WERI-Rb-1 (cell line): ENCODE measurements at regions not wholly inside any gene's neighbourhood (a gene's known extent, or its start where the extent isn't known, plus 50 kb on each side); places are given as distances from the start of the nearest gene placed in this dataset.

Experiments used
- DNase-seq: peaks from one replicate; pipeline ENCODE4 v3.0.0-alpha.2; 2020
- H3K27ac ChIP-seq: fragments of 250-450 bp; sonication (Bioruptor Pico); 2 replicates; pipeline ENCODE4 v1.5.1; 2020; ENCODE audit warnings: mild to moderate bottlenecking, moderate library complexity
- H3K27me3 ChIP-seq: fragments of 250-450 bp; sonication (Bioruptor Pico); 2 replicates; pipeline ENCODE4 v1.5.1; 2021; ENCODE audit warnings: mild to moderate bottlenecking, low read depth, moderate library complexity; ENCODE audit not compliant: insufficient read depth, severe bottlenecking
- H3K36me3 ChIP-seq: fragments of 250-450 bp; sonication (Bioruptor Pico); 2 replicates; pipeline ENCODE4 v1.5.1; 2020; ENCODE audit warnings: mild to moderate bottlenecking, moderate library complexity
- H3K4me3 ChIP-seq: 2 replicates; pipeline ENCODE4 v1.5.1; 2011; ENCODE audit warnings: low read depth, mild to moderate bottlenecking, control low read depth, low read length
- H3K9me3 ChIP-seq: fragments of 250-450 bp; sonication (Bioruptor Pico); 2 replicates; pipeline ENCODE4 v1.5.1; 2021; ENCODE audit warnings: mild to moderate bottlenecking, moderate library complexity; ENCODE audit not compliant: severe bottlenecking
- CTCF ChIP-seq: IDR thresholded peaks from 2 replicates; pipeline ENCODE4 v1.5.1; 2011; ENCODE audit warnings: low read depth, mild to moderate bottlenecking, control low read depth, inconsistent platforms, low read length

DNA sequence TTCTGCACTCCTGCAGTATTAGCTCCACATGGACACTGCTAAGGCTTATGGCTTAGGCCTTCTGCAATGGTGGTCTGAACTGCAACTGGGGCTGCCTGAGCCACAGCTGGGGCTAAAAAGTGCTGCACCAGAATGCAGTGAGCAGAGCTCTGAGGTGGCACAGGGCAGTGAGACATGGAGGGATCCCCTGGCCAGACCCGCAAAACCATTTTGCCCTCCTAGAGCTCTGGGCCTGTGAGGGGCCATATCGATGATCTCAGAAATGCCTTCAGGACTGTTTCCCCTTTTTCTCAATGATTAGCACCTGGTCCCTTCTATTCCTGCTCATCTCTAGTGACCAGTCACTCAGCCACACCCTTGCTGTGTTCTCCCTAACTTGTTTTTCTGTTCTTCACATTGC lies 397.7 kb downstream of the UQCRFS1 start:
- H3K4me3 ChIP-seq = no peak overlapping the region
- no peak for DNase-seq
- H3K9me3 ChIP-seq = no peaks in the 10 kb centered on the region
- no peak overlapping the region for H3K27ac ChIP-seq
- no peaks in the 10 kb centered on the region for H3K36me3 ChIP-seq
- H3K27me3 ChIP-seq = peaks cover 30% of the 10 kb centered on the region
- no peak for TF ChIP-seq CTCF

DNA sequence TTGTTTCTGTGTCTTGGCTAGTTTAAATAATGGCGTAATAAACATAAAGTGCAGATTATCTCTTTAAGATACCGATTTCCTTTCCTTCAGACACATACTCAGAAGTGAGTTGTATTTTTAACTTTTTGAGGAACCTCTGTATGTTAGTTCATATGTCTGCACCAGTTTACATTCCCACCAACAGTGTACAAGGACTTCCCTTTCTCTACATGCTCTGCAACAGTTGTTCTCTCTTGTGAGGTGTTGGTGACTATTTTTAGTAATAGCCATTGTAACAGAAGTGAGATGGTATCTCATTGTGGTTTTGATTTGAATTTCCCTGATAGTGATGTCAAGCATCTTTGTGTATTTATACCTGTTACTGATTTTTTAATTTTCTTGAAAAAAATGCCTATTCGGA lies 418.6 kb downstream of the UQCRFS1 start:
- H3K27me3 ChIP-seq = peaks cover 44% of the 10 kb centered on the region
- H3K36me3 ChIP-seq = no peaks in the 10 kb centered on the region
- DNase-seq = no peak
- peaks cover 4% of the 10 kb centered on the region for H3K9me3 ChIP-seq
- no peak overlapping the region for H3K27ac ChIP-seq
- H3K4me3 ChIP-seq = no peak overlapping the region
- no peak for TF ChIP-seq CTCF

- no peak overlapping the region for H3K4me3 ChIP-seq
- DNase-seq = no peak
Observed at GRCh38 chr19:28793391-28794168, 419.4 kb downstream of the UQCRFS1 start.

GRCh38 chr19:28785971-28786370 lies 427.0 kb downstream of the UQCRFS1 start:
- DNase-seq = no peak
- H3K27ac ChIP-seq = no peak overlapping the region
- no peak for TF ChIP-seq CTCF
- H3K27me3 ChIP-seq = peaks cover 26% of the 10 kb centered on the region
- H3K4me3 ChIP-seq = no peak overlapping the region
- no peaks in the 10 kb centered on the region for H3K36me3 ChIP-seq
- H3K9me3 ChIP-seq = peaks cover 4% of the 10 kb centered on the region

More at GRCh38 chr19:28793391-28794168, 419.4 kb downstream of the UQCRFS1 start:
- Histone ChIP-seq H3K36me3 (no peaks in the 10 kb centered on the region), H3K27me3 (peaks cover 45% of the 10 kb centered on the region), H3K9me3 (peaks cover 4% of the 10 kb centered on the region), H3K27ac (no peak overlapping the region)
- TF ChIP-seq CTCF = no peak

- no peaks in the 10 kb centered on the region for H3K27me3 ChIP-seq
- no peak overlapping the region for H3K4me3 ChIP-seq
- no peak overlapping the region for H3K27ac ChIP-seq
- no peak for TF ChIP-seq CTCF
- no peaks in the 10 kb centered on the region for H3K36me3 ChIP-seq
- no peak for DNase-seq
- H3K9me3 ChIP-seq = no peaks in the 10 kb centered on the region
Observed at GRCh38 chr19:28764066-28764465, 448.9 kb downstream of the UQCRFS1 start.

GRCh38 chr19:28746478-28746877 lies 466.5 kb downstream of the UQCRFS1 start:
- no peak overlapping the region for H3K27ac ChIP-seq
- H3K4me3 ChIP-seq = no peak overlapping the region
- no peak for TF ChIP-seq CTCF
- H3K27me3 ChIP-seq = peaks cover 27% of the 10 kb centered on the region
- H3K36me3 ChIP-seq = no peaks in the 10 kb centered on the region
- no peak for DNase-seq
- H3K9me3 ChIP-seq = peaks cover 4% of the 10 kb centered on the region
